ENCODE measurements at regions not wholly inside any gene's neighbourhood (a gene's known extent, or its start where the extent isn't known, plus 50 kb on each side); places are given as distances from the start of the nearest gene placed in this dataset.

- TF ChIP-seq CTCF (conservative IDR thresholded peaks at IDR 0.05; ENCODE audit: low read depth, low read length) (no peak), EZH2 (IDR thresholded peaks at IDR 0.05; ENCODE audit: borderline replicate concordance, low read depth, low read length, poor library complexity, severe bottlenecking) (no peak)
Measured at GRCh38 chr6:165971202-165971601, 196.4 kb downstream of the TBXT start.

Measured in A673 (cell line).